Uterus (tissue), 2 donors: ENCODE measurements at regions not wholly inside any gene's neighbourhood (a gene's known extent, or its start where the extent isn't known, plus 50 kb on each side); places are given as distances from the start of the nearest gene placed in this dataset.

ENCODE experiments used
- CTCF ChIP-seq, 4 experiments: fragments of 200-600 bp in 2 of 4; fragments of 450-650 bp in 2 of 4; sonication (generic) in 2 of 4; IDR thresholded peaks; one replicate each; pipeline ENCODE4 v1.5.1; 2016 to 2019; ENCODE audit warnings: antibody characterized with exemption in 4 of 4, mild to moderate bottlenecking in 2 of 4, moderate library complexity in 1 of 4
- POLR2A ChIP-seq, 2 donors: fragments of 450-650 bp; IDR thresholded peaks; one replicate each; pipeline ENCODE4 v1.6.1; 2016; ENCODE audit warnings: antibody characterized with exemption in 2 of 2, mild to moderate bottlenecking in 1 of 2, moderate library complexity in 1 of 2

GRCh38 chr2:56912490-56912889 lies 728.7 kb downstream of the CCDC85A start:
- TF ChIP-seq CTCF (IDR thresholded peaks at IDR 0.05) (no peak), POLR2A (IDR thresholded peaks at IDR 0.05) (no peak)
